Endodermal cell (in vitro differentiated cells): ENCODE measurements at regions not wholly inside any gene's neighbourhood (a gene's known extent, or its start where the extent isn't known, plus 50 kb on each side); places are given as distances from the start of the nearest gene placed in this dataset.
"Not testable (repeated sequence)": the region's sequence is repeated elsewhere in the genome, so short reads cannot be mapped to it uniquely, and the experiment has no call there.

Experiments
- DNase-seq: peaks from one replicate; pipeline ENCODE4 v3.0.0-alpha.2; 2017
- H3K27ac ChIP-seq: 2 replicates; pipeline ENCODE4 v1.5.1; 2013; ENCODE audit warnings: mild to moderate bottlenecking, low read depth, low read length, moderate library complexity
- H3K27me3 ChIP-seq: 2 replicates; pipeline ENCODE4 v1.6.1; 2013; ENCODE audit warnings: mild to moderate bottlenecking, low read length, moderate library complexity; ENCODE audit not compliant: insufficient read depth, control insufficient read depth, poor library complexity, severe bottlenecking
- H3K36me3 ChIP-seq: 2 replicates; pipeline ENCODE4 v1.7.0; 2013; ENCODE audit warnings: mild to moderate bottlenecking, low read length, moderate library complexity; ENCODE audit not compliant: control insufficient read depth, insufficient read depth
- H3K4me1 ChIP-seq: one replicate; pipeline ENCODE4 v1.7.0; 2013; ENCODE audit warnings: low read length; ENCODE audit not compliant: control insufficient read depth, insufficient read depth
- H3K4me3 ChIP-seq: 2 replicates; pipeline ENCODE4 v1.5.1; 2013; ENCODE audit warnings: mild to moderate bottlenecking, low read length, moderate library complexity
- H3K9ac ChIP-seq: 2 replicates; pipeline ENCODE4 v1.6.1; 2013; ENCODE audit warnings: mild to moderate bottlenecking, low read length, moderate library complexity; ENCODE audit not compliant: poor library complexity, severe bottlenecking; ENCODE audit errors: extremely low read depth
- H3K9me3 ChIP-seq: 2 replicates; pipeline ENCODE4 v1.6.1; 2013; ENCODE audit warnings: mild to moderate bottlenecking, low read length, moderate library complexity; ENCODE audit not compliant: control insufficient read depth
- H3K27ac Mint-ChIP-seq: 2 replicates; pipeline ENCODE4 v1.8.0; 2020; ENCODE audit warnings: mixed read lengths
- H3K27me3 Mint-ChIP-seq: 2 replicates; pipeline ENCODE4 v1.8.0; 2021; ENCODE audit warnings: mild to moderate bottlenecking, mixed read lengths; ENCODE audit not compliant: insufficient read depth
- H3K36me3 Mint-ChIP-seq: 2 replicates; pipeline ENCODE4 v1.8.0; 2020; ENCODE audit warnings: low read depth, mixed read lengths
- H3K4me1 Mint-ChIP-seq: 2 replicates; pipeline ENCODE4 v1.8.0; 2020; ENCODE audit warnings: mixed read lengths
- H3K4me3 Mint-ChIP-seq: 2 replicates; pipeline ENCODE4 v1.8.0; 2020; ENCODE audit warnings: mild to moderate bottlenecking, moderate library complexity, mixed read lengths
- H3K9me3 Mint-ChIP-seq: 2 replicates; pipeline ENCODE4 v1.8.0; 2020; ENCODE audit warnings: mild to moderate bottlenecking, mixed read lengths
- WGBS, 2 experiments: methylation state at CpG; one replicate each; pipeline versions ENCODE4 v1.1.5 to v1.1.7; 2013; ENCODE audit warnings: missing lambda C conversion rate in 2 of 2, mixed read lengths in 1 of 2; ENCODE audit not compliant: insufficient coverage in 1 of 2, insufficient read length in 1 of 2; 5-methylcytosine and 5-hydroxymethylcytosine counted together
- TF ChIP-seq, protein P1 (sequence below): fragments of 200-600 bp; sonication (generic); conservative IDR thresholded peaks from 2 replicates; pipeline ENCODE4 v1.5.0; 2021; ENCODE audit warnings: antibody characterized with exemption, mild to moderate bottlenecking

DNA sequence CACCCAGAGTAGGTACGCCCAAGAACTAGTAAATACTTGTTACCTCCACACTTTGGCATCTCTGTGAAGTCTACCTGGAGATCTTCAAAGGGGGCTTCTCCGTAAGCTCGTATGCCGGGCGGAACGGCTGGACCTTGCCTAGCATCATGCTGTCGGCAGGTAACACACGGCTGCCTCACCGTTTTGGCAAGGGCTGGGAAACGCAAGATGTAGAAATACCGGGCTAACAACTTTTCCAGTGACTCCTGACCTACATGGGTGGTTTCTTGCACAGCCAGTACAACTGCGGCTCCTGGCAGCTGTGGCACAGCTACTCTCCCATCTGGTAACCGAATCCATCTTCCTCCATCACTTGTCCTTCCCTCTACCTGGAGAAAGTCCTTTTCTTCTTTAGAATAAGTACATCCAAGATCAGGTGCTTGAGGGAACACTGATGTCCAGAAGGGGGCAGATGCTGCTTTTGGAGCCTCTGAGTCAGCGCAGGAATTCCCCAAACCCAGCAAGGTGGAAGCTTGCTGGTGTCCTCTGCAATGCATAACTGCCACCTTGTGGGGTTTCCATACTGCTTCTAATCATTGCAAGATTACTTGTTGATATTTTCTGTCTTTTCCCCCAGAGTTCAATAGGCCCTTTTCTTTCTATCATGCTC, 59.7 kb upstream of the FRG2C start:
- WGBS, 2 experiments, result 79 to 85% methylated on average over 12 to 14 of the region's 14 CpGs
- H3K9me3 ChIP-seq, H3K9ac ChIP-seq, H3K4me1 Mint-ChIP-seq, H3K9me3 Mint-ChIP-seq, H3K36me3 Mint-ChIP-seq, H3K27ac ChIP-seq, H3K4me3 Mint-ChIP-seq, H3K27ac Mint-ChIP-seq, H3K36me3 ChIP-seq, H3K4me1 ChIP-seq, H3K4me3 ChIP-seq: not testable (repeated sequence)
- peak; percentile 89 for DNase-seq
- TF ChIP-seq, protein P1, sequence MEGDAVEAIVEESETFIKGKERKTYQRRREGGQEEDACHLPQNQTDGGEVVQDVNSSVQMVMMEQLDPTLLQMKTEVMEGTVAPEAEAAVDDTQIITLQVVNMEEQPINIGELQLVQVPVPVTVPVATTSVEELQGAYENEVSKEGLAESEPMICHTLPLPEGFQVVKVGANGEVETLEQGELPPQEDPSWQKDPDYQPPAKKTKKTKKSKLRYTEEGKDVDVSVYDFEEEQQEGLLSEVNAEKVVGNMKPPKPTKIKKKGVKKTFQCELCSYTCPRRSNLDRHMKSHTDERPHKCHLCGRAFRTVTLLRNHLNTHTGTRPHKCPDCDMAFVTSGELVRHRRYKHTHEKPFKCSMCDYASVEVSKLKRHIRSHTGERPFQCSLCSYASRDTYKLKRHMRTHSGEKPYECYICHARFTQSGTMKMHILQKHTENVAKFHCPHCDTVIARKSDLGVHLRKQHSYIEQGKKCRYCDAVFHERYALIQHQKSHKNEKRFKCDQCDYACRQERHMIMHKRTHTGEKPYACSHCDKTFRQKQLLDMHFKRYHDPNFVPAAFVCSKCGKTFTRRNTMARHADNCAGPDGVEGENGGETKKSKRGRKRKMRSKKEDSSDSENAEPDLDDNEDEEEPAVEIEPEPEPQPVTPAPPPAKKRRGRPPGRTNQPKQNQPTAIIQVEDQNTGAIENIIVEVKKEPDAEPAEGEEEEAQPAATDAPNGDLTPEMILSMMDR, result peak; percentile 84
- H3K27me3 Mint-ChIP-seq, result peaks cover 20% of the 10 kb centered on the region
- peaks cover 11% of the 10 kb centered on the region for H3K27me3 ChIP-seq

GRCh38 chr3:75607996-75608395, 56.1 kb upstream of the FRG2C start:
- peaks cover 24% of the 10 kb centered on the region for H3K27me3 ChIP-seq
- not testable (repeated sequence) for H3K27ac Mint-ChIP-seq, H3K4me3 Mint-ChIP-seq, DNase-seq, H3K36me3 Mint-ChIP-seq, H3K4me1 Mint-ChIP-seq, H3K27ac ChIP-seq, H3K4me3 ChIP-seq, H3K9ac ChIP-seq, H3K9me3 Mint-ChIP-seq, H3K4me1 ChIP-seq, H3K36me3 ChIP-seq, H3K9me3 ChIP-seq
- 96% methylated on average over 2 of the region's 9 CpGs; no CpG with 5 or more reads in 1 of the 2 experiments for WGBS, 2 experiments
- H3K27me3 Mint-ChIP-seq, result peaks cover 32% of the 10 kb centered on the region

DNA sequence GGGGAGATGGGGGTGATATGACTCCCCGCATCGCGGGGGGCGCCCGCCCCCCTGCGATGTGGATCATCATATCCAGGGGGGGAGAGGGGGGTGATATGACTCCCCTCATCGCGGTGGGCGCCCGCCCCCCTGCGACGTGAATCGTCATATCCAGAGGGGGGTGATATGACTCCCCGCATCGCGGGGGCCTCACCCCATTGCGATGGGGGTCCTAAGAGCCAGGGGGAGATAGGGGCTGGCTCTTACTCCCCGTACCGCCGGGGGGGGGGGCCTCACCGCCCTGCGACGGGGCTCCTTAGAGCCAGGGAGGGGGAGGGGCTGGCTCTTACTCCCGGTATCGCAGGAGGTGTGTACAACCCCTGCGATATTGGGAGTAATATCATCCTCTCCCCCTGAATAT, 54.5 kb upstream of the FRG2C start:
- whole genome bisulfite sequencing, 2 experiments, result 65% methylated on average over 26 of the region's 26 CpGs; no CpG with 5 or more reads in 1 of the 2 experiments
- H3K36me3 Mint-ChIP-seq, H3K4me3 ChIP-seq, H3K9me3 ChIP-seq, H3K36me3 ChIP-seq, H3K9me3 Mint-ChIP-seq, H3K27ac Mint-ChIP-seq, H3K4me1 Mint-ChIP-seq, H3K27ac ChIP-seq, H3K4me3 Mint-ChIP-seq, H3K9ac ChIP-seq, DNase-seq, H3K4me1 ChIP-seq: not testable (repeated sequence)
- peaks cover 24% of the 10 kb centered on the region for H3K27me3 ChIP-seq
- peaks cover 34% of the 10 kb centered on the region for H3K27me3 Mint-ChIP-seq

DNA sequence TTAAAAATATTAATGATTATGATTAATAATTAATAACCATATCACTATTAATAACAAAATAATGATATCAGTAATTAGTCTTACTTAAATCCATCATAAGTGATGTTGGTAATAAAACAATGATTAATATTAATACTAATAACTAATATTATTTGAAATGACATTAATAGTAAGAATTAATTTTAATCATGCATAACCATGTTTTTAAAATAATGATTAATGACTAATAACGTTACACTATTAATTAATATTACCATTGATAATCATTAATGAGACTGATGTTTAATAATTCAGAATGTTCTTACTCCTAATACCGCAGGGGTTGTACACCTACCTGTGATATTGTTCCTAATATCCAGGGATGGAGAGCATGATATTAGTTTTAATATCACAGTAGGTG, 53.4 kb upstream of the FRG2C start:
- DNase-seq, result no peak
- Mint-ChIP-seq H3K9me3 (no peaks in the 10 kb centered on the region), H3K27me3 (peaks cover 34% of the 10 kb centered on the region), H3K27ac (no peak overlapping the region), H3K4me3 (no peak overlapping the region), H3K36me3 (no peaks in the 10 kb centered on the region), H3K4me1 (no peaks in the 10 kb centered on the region)
- H3K27ac ChIP-seq, result no peak overlapping the region
- H3K36me3 ChIP-seq, result no peaks in the 10 kb centered on the region
- H3K4me3 ChIP-seq, result no peak overlapping the region
- peaks cover 24% of the 10 kb centered on the region for H3K27me3 ChIP-seq
- no peaks in the 10 kb centered on the region for H3K9me3 ChIP-seq
- WGBS, 2 experiments, result 60 to 100% methylated on average over 1 of the region's 2 CpGs
- no peaks in the 10 kb centered on the region for H3K4me1 ChIP-seq
- TF ChIP-seq, protein P1, result no peak
- no peak overlapping the region for H3K9ac ChIP-seq

GRCh38 chr3:75611724-75612460, 52.2 kb upstream of the FRG2C start:
- H3K4me3 ChIP-seq, H3K27ac Mint-ChIP-seq, H3K9ac ChIP-seq, H3K9me3 Mint-ChIP-seq, H3K4me1 Mint-ChIP-seq, H3K36me3 Mint-ChIP-seq, H3K27ac ChIP-seq, H3K4me1 ChIP-seq, H3K36me3 ChIP-seq, H3K4me3 Mint-ChIP-seq, H3K9me3 ChIP-seq: not testable (repeated sequence)
- 71 to 81% methylated on average over 5 to 19 of the region's 25 CpGs for WGBS, 2 experiments
- peaks cover 36% of the 10 kb centered on the region for H3K27me3 Mint-ChIP-seq
- H3K27me3 ChIP-seq, result peaks cover 24% of the 10 kb centered on the region
- peak; percentile 24 for DNase-seq
